HCT116 (cell line): ENCODE measurements at regions not wholly inside any gene's neighbourhood (a gene's known extent, or its start where the extent isn't known, plus 50 kb on each side); places are given as distances from the start of the nearest gene placed in this dataset.

Source experiments
- ATAC-seq: fragments of 200-7000 bp; cut with Tn5 transposase; 2 replicates; pipeline ENCODE4 v1.9.1; 2020; ENCODE audit warnings: mild to moderate bottlenecking, moderate library complexity
- BruUV-seq: library from RNA; stranded (reverse); fragments of 400-500 nt; replicated peaks from 2 replicates; lab custom pipeline; 2021; lab: Mats Ljungman, UMichigan
- CTCF ChIA-PET: fragments of 300-600 bp; sonication (Branson Sonifier 250); formaldehyde crosslinking; loops from one replicate; lab custom pipeline; 2021; ENCODE audit warnings: antibody characterized with exemption; lab: Charles Lee
- POLR2A ChIA-PET: fragments of 300-600, 350-600 bp; sonication (Branson Sonifier 250); formaldehyde crosslinking; loops from one replicate; lab custom pipeline; 2021; ENCODE audit warnings: antibody characterized with exemption; lab: Charles Lee
- RAD21 ChIA-PET, 2 experiments: fragments of 300-600 bp; sonication (Branson Sonifier 250); formaldehyde crosslinking; loops; one replicate each; lab custom pipeline; 2023; ENCODE audit warnings: low total read pairs in 2 of 2; ENCODE audit not compliant: uncharacterized antibody in 2 of 2, unreplicated experiment in 2 of 2, low non-redundant PET in 1 of 2; lab: Charles Lee
- DNase-seq: peaks from one replicate; pipeline ENCODE4 v3.0.0-alpha.2; 2010; ENCODE audit warnings: low read depth, low spot score
- H2AFZ ChIP-seq: fragments of 200-600 bp; shearing (Covaris generic), sonication (generic); 2 replicates; pipeline ENCODE4 v1.6.1; 2017; ENCODE audit warnings: low read depth, mixed run types, mixed read lengths, antibody characterized with exemption, low read length; ENCODE audit not compliant: poor library complexity, severe bottlenecking
- H3K27ac ChIP-seq: 2 replicates; pipeline ENCODE4 v1.5.1; 2012; ENCODE audit warnings: low read depth, low read length
- H3K27me3 ChIP-seq: fragments of 200-600 bp; sonication (generic); 2 replicates; pipeline ENCODE4 v1.6.1; 2016; ENCODE audit warnings: mixed run types, low read length, mixed read lengths; ENCODE audit not compliant: insufficient read depth
- H3K36me3 ChIP-seq, 2 experiments: fragments of 200-500 bp in 1 of 2; fragments of 200-600 bp in 1 of 2; sonication (Bioruptor generic) in 1 of 2; sonication (generic) in 1 of 2; 2 replicates each; pipeline versions ENCODE4 v1.5.1 to v1.6.1; 2014 to 2016; ENCODE audit warnings: low read length in 2 of 2, inconsistent platforms in 1 of 2, mixed read lengths in 1 of 2, mixed run types in 1 of 2; ENCODE audit not compliant: insufficient read depth in 2 of 2, control insufficient read depth in 1 of 2
- H3K4me1 ChIP-seq, 2 experiments: fragments of 200-600 bp in 1 of 2; sonication (generic) in 1 of 2; 2 replicates each; pipeline versions ENCODE4 v1.5.1 to v1.6.1; 2012 to 2017; ENCODE audit warnings: low read length in 2 of 2, inconsistent platforms in 1 of 2, mild to moderate bottlenecking in 1 of 2, mixed read lengths in 1 of 2, mixed run types in 1 of 2, moderate library complexity in 1 of 2; ENCODE audit not compliant: insufficient read depth in 2 of 2, control insufficient read depth in 1 of 2
- H3K4me2 ChIP-seq: fragments of 200-600 bp; sonication (generic); 2 replicates; pipeline ENCODE4 v1.6.1; 2017; ENCODE audit warnings: mixed run types, low read length, mixed read lengths
- H3K4me3 ChIP-seq, 2 experiments: fragments of 200-600 bp in 1 of 2; sonication (generic) in 1 of 2; replicated peaks in 1 of 2; 2 replicates each; pipeline ENCODE4 v1.5.1; 2011 to 2016; ENCODE audit warnings: low read length in 2 of 2, control low read depth in 1 of 2, low read depth in 1 of 2, mild to moderate bottlenecking in 1 of 2, mixed read lengths in 1 of 2, mixed run types in 1 of 2
- H3K79me2 ChIP-seq: fragments of 200-600 bp; sonication (generic); 2 replicates; pipeline ENCODE4 v1.6.1; 2017; ENCODE audit warnings: mild to moderate bottlenecking, mixed run types, low read length, moderate library complexity, mixed read lengths; ENCODE audit not compliant: insufficient read depth
- H3K9ac ChIP-seq: fragments of 200-600 bp; sonication (generic); 2 replicates; pipeline ENCODE4 v1.6.1; 2016; ENCODE audit warnings: low read length, mixed read lengths
- H3K9me2 ChIP-seq: fragments of 200-600 bp; sonication (generic), shearing (Covaris generic); 2 replicates; pipeline ENCODE4 v1.6.1; 2017; ENCODE audit warnings: mixed run types, mild to moderate bottlenecking, moderate library complexity; ENCODE audit not compliant: insufficient read depth
- H3K9me3 ChIP-seq, 2 experiments: fragments of 200-500 bp in 1 of 2; fragments of 200-600 bp in 1 of 2; sonication (Bioruptor generic) in 1 of 2; sonication (generic) in 1 of 2; 2 replicates each; pipeline ENCODE4 v1.6.1; 2014 to 2017; ENCODE audit warnings: low read length in 2 of 2, mixed read lengths in 2 of 2, inconsistent platforms in 1 of 2, low read depth in 1 of 2, mild to moderate bottlenecking in 1 of 2, mixed run types in 1 of 2, moderate library complexity in 1 of 2; ENCODE audit not compliant: control insufficient read depth in 1 of 2, insufficient read depth in 1 of 2
- H4K20me1 ChIP-seq: fragments of 200-600 bp; sonication (generic), shearing (Covaris generic); 2 replicates; pipeline ENCODE4 v1.6.1; 2017; ENCODE audit warnings: mixed run types, mild to moderate bottlenecking, moderate library complexity; ENCODE audit not compliant: insufficient read depth
- CEBPB ChIP-seq: IDR thresholded peaks from 2 replicates; pipeline ENCODE4 v1.6.1; 2012; ENCODE audit warnings: low read depth
- ELF1 ChIP-seq: IDR thresholded peaks from 2 replicates; pipeline ENCODE4 v1.6.1; 2012; ENCODE audit warnings: low read depth, borderline replicate concordance
- EZH2 ChIP-seq: fragments of 200-600 bp; sonication (generic); IDR thresholded peaks from 2 replicates; pipeline ENCODE4 v1.6.1; 2017; ENCODE audit warnings: antibody characterized with exemption, mixed run types
- FOSL1 ChIP-seq: IDR thresholded peaks from 2 replicates; pipeline ENCODE4 v1.6.1; 2012; ENCODE audit warnings: low read depth
- JUND ChIP-seq: IDR thresholded peaks from 2 replicates; pipeline ENCODE4 v1.6.1; 2012
- SIN3A ChIP-seq: IDR thresholded peaks from 2 replicates; pipeline ENCODE4 v1.6.1; 2012; ENCODE audit warnings: low read depth
- YY1 ChIP-seq: IDR thresholded peaks from 2 replicates; pipeline ENCODE4 v1.6.1; 2011; ENCODE audit warnings: low read length, low read depth, moderate library complexity, mild to moderate bottlenecking; ENCODE audit not compliant: insufficient replicate concordance; ENCODE audit errors: extremely low read depth
- ZNF274 ChIP-seq: fragments of 200-500 bp; sonication (Bioruptor generic); IDR thresholded peaks from 2 replicates; pipeline ENCODE4 v1.6.1; 2014; ENCODE audit warnings: mild to moderate bottlenecking, low read depth, low read length, inconsistent platforms
- intact Hi-C: fragments of 100-400 bp; cut with micrococcal nuclease; formaldehyde crosslinking; loops from 2 replicates; pipeline ENCODE4 v1.10.0; 2022
- TF ChIP-seq, protein P1 (sequence below): IDR thresholded peaks from 2 replicates; pipeline ENCODE4 v1.6.1; 2011; ENCODE audit warnings: mild to moderate bottlenecking, low read length, moderate library complexity; ENCODE audit not compliant: insufficient replicate concordance; ENCODE audit errors: extremely low read depth
- TF ChIP-seq, protein P2 (sequence below): IDR thresholded peaks from 2 replicates; pipeline ENCODE4 v1.6.1; 2012
- TF ChIP-seq, protein P3 (sequence below): IDR thresholded peaks from 2 replicates; pipeline ENCODE4 v1.6.1; 2012

DNA sequence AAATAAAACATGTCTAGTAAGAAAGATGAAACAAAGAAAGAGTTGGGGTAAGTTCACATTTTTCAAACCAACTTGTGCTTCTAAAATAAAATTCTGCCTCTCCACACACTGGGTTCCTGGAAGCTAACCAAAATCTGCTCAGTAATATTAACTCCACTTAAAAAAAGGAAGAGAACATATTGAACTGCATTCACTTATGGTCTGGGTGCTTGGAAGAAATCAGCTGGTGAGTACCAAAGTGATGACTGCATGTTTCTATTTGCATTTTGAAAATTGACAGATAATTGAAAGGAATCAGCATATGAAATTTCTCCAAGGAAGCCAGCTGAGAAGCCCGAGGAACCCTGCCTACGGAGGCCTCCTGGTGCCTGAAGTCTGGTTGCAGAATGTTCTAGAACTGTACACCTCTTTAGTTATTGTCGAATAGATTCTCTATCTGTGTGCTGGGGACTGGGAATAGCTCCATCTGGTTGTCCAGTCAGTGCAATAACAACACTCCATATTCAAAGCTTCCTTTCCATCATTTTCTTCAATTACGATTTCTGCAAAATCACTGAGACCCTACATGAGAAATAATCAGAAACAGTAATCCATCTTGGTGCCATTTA, 836.1 kb downstream of the VRK1 start:
- CTCF ChIA-PET, result no interaction called here
- Histone ChIP-seq H2AFZ (no peak overlapping the region), H3K9me3 (no peaks in the 10 kb centered on the region), H3K79me2 (no peaks in the 10 kb centered on the region), H3K4me2 (no peak overlapping the region), H3K9ac (no peak overlapping the region), H4K20me1 (no peaks in the 10 kb centered on the region), H3K9me2 (no peaks in the 10 kb centered on the region), H3K36me3 (no peaks in the 10 kb centered on the region), H3K4me3 (no peak overlapping the region), H3K4me1 (no peaks in the 10 kb centered on the region), H3K27ac (no peak overlapping the region), H3K27me3 (no peaks in the 10 kb centered on the region)
- RAD21 ChIA-PET, result no interaction called here
- TF ChIP-seq JUND, result no peak
- TF ChIP-seq, protein P1, sequence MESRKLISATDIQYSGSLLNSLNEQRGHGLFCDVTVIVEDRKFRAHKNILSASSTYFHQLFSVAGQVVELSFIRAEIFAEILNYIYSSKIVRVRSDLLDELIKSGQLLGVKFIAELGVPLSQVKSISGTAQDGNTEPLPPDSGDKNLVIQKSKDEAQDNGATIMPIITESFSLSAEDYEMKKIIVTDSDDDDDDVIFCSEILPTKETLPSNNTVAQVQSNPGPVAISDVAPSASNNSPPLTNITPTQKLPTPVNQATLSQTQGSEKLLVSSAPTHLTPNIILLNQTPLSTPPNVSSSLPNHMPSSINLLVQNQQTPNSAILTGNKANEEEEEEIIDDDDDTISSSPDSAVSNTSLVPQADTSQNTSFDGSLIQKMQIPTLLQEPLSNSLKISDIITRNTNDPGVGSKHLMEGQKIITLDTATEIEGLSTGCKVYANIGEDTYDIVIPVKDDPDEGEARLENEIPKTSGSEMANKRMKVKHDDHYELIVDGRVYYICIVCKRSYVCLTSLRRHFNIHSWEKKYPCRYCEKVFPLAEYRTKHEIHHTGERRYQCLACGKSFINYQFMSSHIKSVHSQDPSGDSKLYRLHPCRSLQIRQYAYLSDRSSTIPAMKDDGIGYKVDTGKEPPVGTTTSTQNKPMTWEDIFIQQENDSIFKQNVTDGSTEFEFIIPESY, result no peak
- no peak for TF ChIP-seq CEBPB
- TF ChIP-seq YY1, result no peak
- TF ChIP-seq, protein P2, sequence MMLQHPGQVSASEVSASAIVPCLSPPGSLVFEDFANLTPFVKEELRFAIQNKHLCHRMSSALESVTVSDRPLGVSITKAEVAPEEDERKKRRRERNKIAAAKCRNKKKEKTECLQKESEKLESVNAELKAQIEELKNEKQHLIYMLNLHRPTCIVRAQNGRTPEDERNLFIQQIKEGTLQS, result no peak
- TF ChIP-seq, protein P3, sequence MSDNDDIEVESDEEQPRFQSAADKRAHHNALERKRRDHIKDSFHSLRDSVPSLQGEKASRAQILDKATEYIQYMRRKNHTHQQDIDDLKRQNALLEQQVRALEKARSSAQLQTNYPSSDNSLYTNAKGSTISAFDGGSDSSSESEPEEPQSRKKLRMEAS, result no peak
- TF ChIP-seq EZH2, result no peak
- TF ChIP-seq ZNF274, result no peak
- no peak for TF ChIP-seq FOSL1
- no peak for TF ChIP-seq SIN3A
- no peak for TF ChIP-seq ELF1
- no peak for ATAC-seq
- DNase-seq, result no peak
- BruUV-seq, result no TSS peak
- intact Hi-C loops, result no loop called here
- POLR2A ChIA-PET, result no interaction called here
